ENCODE measurements at regions not wholly inside any gene's neighbourhood (a gene's known extent, or its start where the extent isn't known, plus 50 kb on each side); places are given as distances from the start of the nearest gene placed in this dataset.

DNA sequence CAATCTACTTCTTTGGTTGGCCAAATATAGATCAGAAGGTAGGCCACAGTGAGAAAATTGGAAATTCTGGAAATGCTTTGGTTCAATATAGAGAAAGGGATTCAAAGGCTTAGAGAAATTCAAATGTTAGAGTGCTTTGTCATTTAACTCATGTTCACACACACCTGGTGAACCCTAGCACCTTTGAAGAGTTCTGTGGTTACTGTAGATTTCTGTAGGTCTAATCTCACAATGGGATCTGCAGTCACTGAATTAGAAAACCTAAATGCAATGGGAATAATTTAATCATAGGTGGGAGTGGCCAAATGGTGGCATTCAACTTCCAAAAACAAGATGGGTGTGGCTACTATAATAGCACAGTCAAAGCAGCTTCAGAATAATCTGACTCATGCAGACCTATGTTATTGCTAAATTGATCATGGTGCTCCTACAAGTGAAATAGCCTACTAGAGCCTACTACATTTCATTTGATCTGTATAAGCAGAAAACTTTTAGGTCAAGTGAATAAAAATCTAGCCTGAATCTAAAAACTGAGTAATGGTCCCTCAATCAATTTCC lies 1152.9 kb downstream of the PCDH9 start:
- TF ChIP-seq, protein P1, sequence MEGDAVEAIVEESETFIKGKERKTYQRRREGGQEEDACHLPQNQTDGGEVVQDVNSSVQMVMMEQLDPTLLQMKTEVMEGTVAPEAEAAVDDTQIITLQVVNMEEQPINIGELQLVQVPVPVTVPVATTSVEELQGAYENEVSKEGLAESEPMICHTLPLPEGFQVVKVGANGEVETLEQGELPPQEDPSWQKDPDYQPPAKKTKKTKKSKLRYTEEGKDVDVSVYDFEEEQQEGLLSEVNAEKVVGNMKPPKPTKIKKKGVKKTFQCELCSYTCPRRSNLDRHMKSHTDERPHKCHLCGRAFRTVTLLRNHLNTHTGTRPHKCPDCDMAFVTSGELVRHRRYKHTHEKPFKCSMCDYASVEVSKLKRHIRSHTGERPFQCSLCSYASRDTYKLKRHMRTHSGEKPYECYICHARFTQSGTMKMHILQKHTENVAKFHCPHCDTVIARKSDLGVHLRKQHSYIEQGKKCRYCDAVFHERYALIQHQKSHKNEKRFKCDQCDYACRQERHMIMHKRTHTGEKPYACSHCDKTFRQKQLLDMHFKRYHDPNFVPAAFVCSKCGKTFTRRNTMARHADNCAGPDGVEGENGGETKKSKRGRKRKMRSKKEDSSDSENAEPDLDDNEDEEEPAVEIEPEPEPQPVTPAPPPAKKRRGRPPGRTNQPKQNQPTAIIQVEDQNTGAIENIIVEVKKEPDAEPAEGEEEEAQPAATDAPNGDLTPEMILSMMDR (IDR thresholded peaks at IDR 0.05; ENCODE audit: insufficient read depth, low read length, poor library complexity, severe bottlenecking): no peak
- no peak for TF ChIP-seq EZH2phosphoT487 (conservative IDR thresholded peaks at IDR 0.05; ENCODE audit: low read length)

Data from SU-DHL-6 (cell line).